IMR-90 (cell line): ENCODE measurements at regions not wholly inside any gene's neighbourhood (a gene's known extent, or its start where the extent isn't known, plus 50 kb on each side); places are given as distances from the start of the nearest gene placed in this dataset.

ENCODE experiments used
- ATAC-seq: fragments of 200-7000 bp; cut with Tn5 transposase; 2 replicates; pipeline ENCODE4 v1.9.1; 2020; ENCODE audit warnings: low read depth, mild to moderate bottlenecking, moderate library complexity
- BruUV-seq: library from RNA; stranded (reverse); fragments of 400-500 nt; replicated peaks from 2 replicates; lab custom pipeline; 2021; lab: Mats Ljungman, UMichigan
- CTCF ChIA-PET: fragments of 300-600 bp; formaldehyde crosslinking; extraction: SDS; loops from one replicate; lab custom pipeline; 2021; ENCODE audit warnings: antibody characterized with exemption; lab: Yijun Ruan, JAX
- POLR2A ChIA-PET: fragments of 300-600 bp; sonication (Branson Sonifier 250); formaldehyde crosslinking; loops from one replicate; lab custom pipeline; 2022; ENCODE audit warnings: antibody characterized with exemption; ENCODE audit not compliant: unreplicated experiment; lab: Charles Lee
- DNase-seq: peaks from one replicate; pipeline ENCODE4 v3.0.0; 2013
- H2AFZ ChIP-seq: replicated peaks from 2 replicates; pipeline ENCODE3; 2013; ENCODE audit warnings: low read length, mild to moderate bottlenecking; ENCODE audit not compliant: poor library complexity
- H2AK5ac ChIP-seq: 2 replicates; pipeline ENCODE4 v1.6.1; 2013; ENCODE audit warnings: low read depth, low read length, inconsistent platforms
- H2AK9ac ChIP-seq: replicated peaks from 2 replicates; pipeline ENCODE3; 2013; ENCODE audit warnings: mild to moderate bottlenecking, low read depth, low read length, moderate library complexity; ENCODE audit not compliant: poor library complexity
- H2BK120ac ChIP-seq: 2 replicates; pipeline ENCODE4 v1.6.1; 2013; ENCODE audit warnings: low read depth, low read length, inconsistent platforms
- H2BK15ac ChIP-seq: 3 replicates; pipeline ENCODE4 v1.6.1; 2013; ENCODE audit warnings: low read depth, low read length, inconsistent platforms
- H2BK20ac ChIP-seq: 2 replicates; pipeline ENCODE4 v1.6.1; 2013; ENCODE audit warnings: low read depth, mild to moderate bottlenecking, inconsistent platforms, low read length, moderate library complexity
- H2BK5ac ChIP-seq: 2 replicates; pipeline ENCODE4 v1.6.1; 2013; ENCODE audit warnings: mild to moderate bottlenecking, low read depth, low read length, inconsistent platforms; ENCODE audit not compliant: poor library complexity, severe bottlenecking
- H3K14ac ChIP-seq: replicated peaks from 2 replicates; pipeline ENCODE4 v1.6.1; 2013; ENCODE audit warnings: low read depth, low read length, inconsistent platforms
- H3K18ac ChIP-seq: 2 replicates; pipeline ENCODE4 v1.6.1; 2013; ENCODE audit warnings: low read depth, low read length, control low read depth
- H3K23ac ChIP-seq: 2 replicates; pipeline ENCODE4 v1.6.1; 2013; ENCODE audit warnings: low read depth, low read length, inconsistent platforms
- H3K27ac ChIP-seq: 2 replicates; pipeline ENCODE4 v1.5.1; 2013; ENCODE audit warnings: mild to moderate bottlenecking, control low read depth, low read length; ENCODE audit not compliant: insufficient read depth
- H3K27me3 ChIP-seq: 2 replicates; pipeline ENCODE4 v1.6.1; 2013; ENCODE audit warnings: low read length; ENCODE audit not compliant: control insufficient read depth, insufficient read depth
- H3K36me3 ChIP-seq: 2 replicates; pipeline ENCODE4 v1.6.1; 2013; ENCODE audit warnings: low read length, mixed read lengths; ENCODE audit not compliant: control insufficient read depth, insufficient read depth
- H3K4ac ChIP-seq: 2 replicates; pipeline ENCODE4 v1.6.1; 2013; ENCODE audit warnings: low read depth, low read length, inconsistent platforms
- H3K4me1 ChIP-seq: 2 replicates; pipeline ENCODE4 v1.6.1; 2013; ENCODE audit warnings: low read length, mixed read lengths; ENCODE audit not compliant: control insufficient read depth, insufficient read depth
- H3K4me2 ChIP-seq: 2 replicates; pipeline ENCODE4 v1.6.1; 2013; ENCODE audit warnings: low read depth, mild to moderate bottlenecking, control low read depth, low read length, moderate library complexity
- H3K4me3 ChIP-seq: 2 replicates; pipeline ENCODE4 v1.5.1; 2013; ENCODE audit warnings: low read depth, mild to moderate bottlenecking, control low read depth, low read length, moderate library complexity; ENCODE audit not compliant: insufficient read depth
- H3K56ac ChIP-seq: 2 replicates; pipeline ENCODE4 v1.6.1; 2013; ENCODE audit warnings: low read length, inconsistent platforms; ENCODE audit not compliant: insufficient read depth; ENCODE audit errors: extremely low read depth
- H3K79me1 ChIP-seq, 2 experiments: 2 replicates each; pipeline ENCODE4 v1.6.1; 2013; ENCODE audit warnings: low read length in 2 of 2, inconsistent platforms in 1 of 2, low read depth in 1 of 2
- H3K9ac ChIP-seq: 2 replicates; pipeline ENCODE4 v1.6.1; 2013; ENCODE audit warnings: low read depth, low read length, control low read depth
- H3K9me1 ChIP-seq: 2 replicates; pipeline ENCODE4 v1.6.1; 2013; ENCODE audit warnings: low read length, inconsistent platforms; ENCODE audit not compliant: insufficient read depth
- H3K9me3 ChIP-seq: 2 replicates; pipeline ENCODE4 v1.6.1; 2013; ENCODE audit warnings: low read length; ENCODE audit not compliant: control insufficient read depth, insufficient read depth
- H4K20me1 ChIP-seq: 2 replicates; pipeline ENCODE4 v1.6.1; 2013; ENCODE audit warnings: low read length, inconsistent platforms; ENCODE audit not compliant: insufficient read depth
- H4K5ac ChIP-seq: 2 replicates; pipeline ENCODE4 v1.6.1; 2013; ENCODE audit warnings: mild to moderate bottlenecking, low read depth, low read length, control low read depth
- H4K8ac ChIP-seq, 2 experiments: 2 replicates each; pipeline ENCODE4 v1.6.1; 2013; ENCODE audit warnings: low read depth in 2 of 2, low read length in 2 of 2, control low read depth in 1 of 2, inconsistent platforms in 1 of 2
- H4K91ac ChIP-seq: 2 replicates; pipeline ENCODE4 v1.6.1; 2013; ENCODE audit warnings: low read depth, low read length, inconsistent platforms; ENCODE audit not compliant: insufficient read depth
- BHLHE40 ChIP-seq: fragments of 150-350 bp; IDR thresholded peaks from 2 replicates; pipeline ENCODE4 v1.6.1; 2016; ENCODE audit warnings: mild to moderate bottlenecking, low read depth, low read length
- FOS ChIP-seq: fragments of 150-350 bp; IDR thresholded peaks from 2 replicates; pipeline ENCODE4 v1.6.1; 2016; ENCODE audit warnings: low read depth, low read length
- RFX5 ChIP-seq: IDR thresholded peaks from 2 replicates; pipeline ENCODE4 v1.8.0; 2012; ENCODE audit warnings: low read depth, mild to moderate bottlenecking, low read length, moderate library complexity
- SMC3 ChIP-seq: fragments of 150-350 bp; IDR thresholded peaks from 2 replicates; pipeline ENCODE4 v1.6.1; 2016; ENCODE audit warnings: low read depth, mild to moderate bottlenecking, antibody characterized with exemption, low read length, moderate library complexity
- WGBS, 2 experiments: methylation state at CpG; one replicate each; pipeline versions ENCODE4 v1.1.5 to v1.1.7; 2013; ENCODE audit warnings: missing lambda C conversion rate in 2 of 2; ENCODE audit not compliant: insufficient read length in 1 of 2; ENCODE audit errors: extremely low coverage in 2 of 2; 5-methylcytosine and 5-hydroxymethylcytosine counted together
- dilution Hi-C: fragments of 300-500 bp; cut with HindIII; formaldehyde crosslinking; loops from one replicate; pipeline ENCODE4 v1.14.3; 2018; ENCODE audit warnings: low sequenced_read_pairs; ENCODE audit not compliant: unreplicated experiment
- in situ Hi-C: fragments of 300-500 bp; cut with MboI; formaldehyde crosslinking; loops from 3 replicates; pipeline ENCODE4 v1.14.3; 2019; ENCODE audit warnings: low sequenced_read_pairs, inconsistent platforms, mixed read lengths
- intact Hi-C: fragments of 100-400 bp; cut with micrococcal nuclease; formaldehyde crosslinking; loops from 2 replicates; pipeline ENCODE4 v1.10.0; 2022
- TF ChIP-seq, protein P1 (sequence below): conservative IDR thresholded peaks from 2 replicates; pipeline ENCODE4 v1.5.1; 2012; ENCODE audit warnings: mild to moderate bottlenecking, low read depth, low read length, improper control_type of control experiment
- TF ChIP-seq, protein P2 (sequence below): fragments of 150-350 bp; IDR thresholded peaks from 2 replicates; pipeline ENCODE4 v1.6.1; 2016; ENCODE audit warnings: low read depth, mild to moderate bottlenecking, low read length, moderate library complexity, borderline replicate concordance

- ATAC-seq (no peak), DNase-seq (no peak)
- H3K4me3 ChIP-seq, result no peak overlapping the region
- TF ChIP-seq, protein P1, sequence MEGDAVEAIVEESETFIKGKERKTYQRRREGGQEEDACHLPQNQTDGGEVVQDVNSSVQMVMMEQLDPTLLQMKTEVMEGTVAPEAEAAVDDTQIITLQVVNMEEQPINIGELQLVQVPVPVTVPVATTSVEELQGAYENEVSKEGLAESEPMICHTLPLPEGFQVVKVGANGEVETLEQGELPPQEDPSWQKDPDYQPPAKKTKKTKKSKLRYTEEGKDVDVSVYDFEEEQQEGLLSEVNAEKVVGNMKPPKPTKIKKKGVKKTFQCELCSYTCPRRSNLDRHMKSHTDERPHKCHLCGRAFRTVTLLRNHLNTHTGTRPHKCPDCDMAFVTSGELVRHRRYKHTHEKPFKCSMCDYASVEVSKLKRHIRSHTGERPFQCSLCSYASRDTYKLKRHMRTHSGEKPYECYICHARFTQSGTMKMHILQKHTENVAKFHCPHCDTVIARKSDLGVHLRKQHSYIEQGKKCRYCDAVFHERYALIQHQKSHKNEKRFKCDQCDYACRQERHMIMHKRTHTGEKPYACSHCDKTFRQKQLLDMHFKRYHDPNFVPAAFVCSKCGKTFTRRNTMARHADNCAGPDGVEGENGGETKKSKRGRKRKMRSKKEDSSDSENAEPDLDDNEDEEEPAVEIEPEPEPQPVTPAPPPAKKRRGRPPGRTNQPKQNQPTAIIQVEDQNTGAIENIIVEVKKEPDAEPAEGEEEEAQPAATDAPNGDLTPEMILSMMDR, result no peak
- TF ChIP-seq SMC3 (no peak), RFX5 (no peak), FOS (no peak), BHLHE40 (no peak)
- TF ChIP-seq, protein P2, sequence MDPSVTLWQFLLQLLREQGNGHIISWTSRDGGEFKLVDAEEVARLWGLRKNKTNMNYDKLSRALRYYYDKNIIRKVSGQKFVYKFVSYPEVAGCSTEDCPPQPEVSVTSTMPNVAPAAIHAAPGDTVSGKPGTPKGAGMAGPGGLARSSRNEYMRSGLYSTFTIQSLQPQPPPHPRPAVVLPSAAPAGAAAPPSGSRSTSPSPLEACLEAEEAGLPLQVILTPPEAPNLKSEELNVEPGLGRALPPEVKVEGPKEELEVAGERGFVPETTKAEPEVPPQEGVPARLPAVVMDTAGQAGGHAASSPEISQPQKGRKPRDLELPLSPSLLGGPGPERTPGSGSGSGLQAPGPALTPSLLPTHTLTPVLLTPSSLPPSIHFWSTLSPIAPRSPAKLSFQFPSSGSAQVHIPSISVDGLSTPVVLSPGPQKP, result no peak
- no peak overlapping the region for H4K8ac ChIP-seq
- H2AK5ac ChIP-seq, result no peak overlapping the region
- intact Hi-C loops, result no loop called here
- no peak overlapping the region for H3K56ac ChIP-seq
- no peaks in the 10 kb centered on the region for H3K36me3 ChIP-seq
- H3K27ac ChIP-seq, result no peak overlapping the region
- no peak overlapping the region for H2BK5ac ChIP-seq
- in situ Hi-C loops, result no loop called here
- no peaks in the 10 kb centered on the region for H3K9me3 ChIP-seq
- no peak overlapping the region for H3K23ac ChIP-seq
- POLR2A ChIA-PET, result no interaction called here
- no peak overlapping the region for H3K18ac ChIP-seq
- no peak overlapping the region for H3K9ac ChIP-seq
- no peak overlapping the region for H2BK20ac ChIP-seq
- no peaks in the 10 kb centered on the region for H3K4me1 ChIP-seq
- no peaks in the 10 kb centered on the region for H3K27me3 ChIP-seq
- H2AK9ac ChIP-seq, result no peak overlapping the region
- no peak overlapping the region for H2BK120ac ChIP-seq
- WGBS, 2 experiments, result no CpG with 5 or more reads among the region's 4 CpGs
- no TSS peak for BruUV-seq
- no peak overlapping the region for H4K5ac ChIP-seq
- H4K20me1 ChIP-seq, result no peaks in the 10 kb centered on the region
- no peaks in the 10 kb centered on the region for H3K9me1 ChIP-seq
- dilution Hi-C loops, result no loop called here
- H3K4me2 ChIP-seq, result no peak overlapping the region
- no peak overlapping the region for H4K91ac ChIP-seq
- no peaks in the 10 kb centered on the region for H3K79me1 ChIP-seq
- H3K4ac ChIP-seq, result no peak overlapping the region
- CTCF ChIA-PET, result no interaction called here
- no peak overlapping the region for H2AFZ ChIP-seq
- no peak overlapping the region for H3K14ac ChIP-seq
- H2BK15ac ChIP-seq, result no peak overlapping the region
Measured at GRCh38 chr14:40911141-40911540, 695.5 kb upstream of the LRFN5 start.
